ENCODE measurements at regions not wholly inside any gene's neighbourhood (a gene's known extent, or its start where the extent isn't known, plus 50 kb on each side); places are given as distances from the start of the nearest gene placed in this dataset.
A peak's percentile ranks its signal among the peaks of the same experiment; 100 is the strongest.

DNA sequence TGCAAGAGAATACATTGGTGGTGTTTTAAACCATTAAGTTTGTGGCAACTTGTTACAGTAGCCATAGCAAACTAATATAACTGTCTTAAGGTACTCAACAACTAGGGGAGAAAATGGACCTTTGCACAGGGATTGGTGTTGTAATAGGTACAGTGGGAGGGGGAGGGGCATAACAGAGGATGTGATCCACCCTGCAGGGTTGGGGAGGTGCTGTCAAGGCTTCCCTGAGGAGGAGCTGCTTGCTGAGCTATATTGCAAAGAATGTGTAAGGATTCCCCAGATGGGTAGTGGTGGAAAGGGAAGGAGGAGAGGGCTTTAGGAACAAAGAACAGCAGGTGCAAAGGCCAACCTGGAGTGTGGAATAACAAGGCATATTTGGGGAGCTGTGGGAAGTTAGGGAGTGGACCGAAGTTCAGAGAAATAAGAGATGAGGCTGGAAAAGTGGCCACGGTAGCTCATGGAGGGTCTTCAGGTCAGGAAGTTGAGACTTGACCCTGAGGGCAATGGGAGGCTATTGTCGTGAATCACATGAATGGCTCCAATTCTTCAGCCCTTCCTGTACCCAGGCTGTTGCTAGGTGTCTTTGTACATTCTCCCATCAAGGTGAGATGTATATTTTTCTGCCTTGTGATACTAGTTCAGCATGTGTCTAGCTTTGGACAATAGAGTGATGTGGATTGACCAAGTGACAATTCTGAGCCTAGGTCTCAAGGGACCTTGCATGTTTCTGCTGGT is 168.6 kb upstream of the CSF3R start:
- no peak overlapping the region for H3K4me3 ChIP-seq (ENCODE audit: low read length)
- TF ChIP-seq, protein P1, sequence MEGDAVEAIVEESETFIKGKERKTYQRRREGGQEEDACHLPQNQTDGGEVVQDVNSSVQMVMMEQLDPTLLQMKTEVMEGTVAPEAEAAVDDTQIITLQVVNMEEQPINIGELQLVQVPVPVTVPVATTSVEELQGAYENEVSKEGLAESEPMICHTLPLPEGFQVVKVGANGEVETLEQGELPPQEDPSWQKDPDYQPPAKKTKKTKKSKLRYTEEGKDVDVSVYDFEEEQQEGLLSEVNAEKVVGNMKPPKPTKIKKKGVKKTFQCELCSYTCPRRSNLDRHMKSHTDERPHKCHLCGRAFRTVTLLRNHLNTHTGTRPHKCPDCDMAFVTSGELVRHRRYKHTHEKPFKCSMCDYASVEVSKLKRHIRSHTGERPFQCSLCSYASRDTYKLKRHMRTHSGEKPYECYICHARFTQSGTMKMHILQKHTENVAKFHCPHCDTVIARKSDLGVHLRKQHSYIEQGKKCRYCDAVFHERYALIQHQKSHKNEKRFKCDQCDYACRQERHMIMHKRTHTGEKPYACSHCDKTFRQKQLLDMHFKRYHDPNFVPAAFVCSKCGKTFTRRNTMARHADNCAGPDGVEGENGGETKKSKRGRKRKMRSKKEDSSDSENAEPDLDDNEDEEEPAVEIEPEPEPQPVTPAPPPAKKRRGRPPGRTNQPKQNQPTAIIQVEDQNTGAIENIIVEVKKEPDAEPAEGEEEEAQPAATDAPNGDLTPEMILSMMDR (conservative IDR thresholded peaks at IDR 0.05; ENCODE audit: low read depth, low read length): no peak
- no peak for DNase-seq (ENCODE audit: low read depth)

DNA sequence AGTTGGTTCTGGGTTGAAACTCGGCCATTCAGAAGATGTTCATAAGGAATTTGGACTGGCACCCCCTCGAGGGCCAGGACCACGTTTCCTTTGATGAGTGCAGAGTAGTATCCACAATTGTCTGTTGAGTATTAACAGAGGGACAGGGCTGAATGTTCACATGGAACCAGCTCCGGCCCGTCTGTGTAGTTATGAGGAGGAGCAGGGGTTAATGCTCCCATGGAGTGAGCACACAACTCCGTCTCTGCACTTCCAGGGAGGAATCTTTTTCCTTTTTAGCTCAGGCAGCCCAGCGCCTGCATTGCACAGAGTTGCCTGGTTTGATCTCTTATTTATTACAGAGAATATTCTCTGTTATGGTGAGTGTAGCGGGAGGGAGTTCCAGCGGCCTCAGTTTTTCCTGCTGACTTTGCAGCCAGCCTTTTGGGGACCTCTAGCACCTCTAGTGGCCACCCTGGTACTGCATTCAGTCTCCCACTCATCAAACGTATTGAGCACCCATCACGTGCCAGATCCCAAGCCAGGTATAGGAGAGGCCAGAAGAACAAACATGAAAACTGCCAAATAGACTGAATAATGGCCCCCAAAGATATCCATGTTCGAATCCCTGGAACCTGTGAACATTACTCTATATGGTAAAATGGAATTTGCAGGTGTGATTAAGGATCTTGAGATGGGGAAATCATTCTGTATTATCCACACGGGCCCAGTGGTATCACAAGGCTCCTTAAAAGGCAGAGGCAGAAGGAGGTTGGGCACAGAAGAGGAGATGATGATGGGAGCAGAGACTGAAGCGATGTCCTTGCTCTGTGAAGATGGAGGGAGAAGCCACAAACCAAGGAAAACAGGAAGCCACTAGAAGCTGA is 167.7 kb upstream of the CSF3R start:
- no peak overlapping the region for H3K4me3 ChIP-seq (ENCODE audit: low read length)
- peak; percentile 6 for DNase-seq (ENCODE audit: low read depth)
- TF ChIP-seq, protein P1 (conservative IDR thresholded peaks at IDR 0.05; ENCODE audit: low read depth, low read length): peak; percentile 97

DNA sequence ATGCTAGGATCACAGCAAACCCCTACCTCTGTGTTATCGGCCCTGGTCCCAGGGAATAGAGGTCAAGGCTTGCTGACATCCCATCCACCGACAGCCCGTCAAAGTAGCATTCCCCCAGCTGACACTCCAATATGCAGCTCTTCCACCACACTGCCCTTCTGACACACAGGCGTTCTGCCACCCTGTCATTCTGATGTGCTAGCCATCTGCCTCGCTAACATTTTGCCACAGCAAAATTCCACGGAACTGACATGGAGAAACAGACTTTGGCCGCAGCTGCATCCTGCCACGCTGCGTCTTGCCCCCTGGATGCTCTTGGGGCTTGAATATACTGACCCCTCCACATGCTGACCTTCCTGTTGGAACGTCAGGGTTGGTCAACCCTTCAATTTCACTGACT is 163.2 kb upstream of the CSF3R start:
- no peak for DNase-seq (ENCODE audit: low read depth)
- H3K4me3 ChIP-seq (ENCODE audit: low read length): no peak overlapping the region
- TF ChIP-seq, protein P1 (conservative IDR thresholded peaks at IDR 0.05; ENCODE audit: low read depth, low read length): no peak

DNA sequence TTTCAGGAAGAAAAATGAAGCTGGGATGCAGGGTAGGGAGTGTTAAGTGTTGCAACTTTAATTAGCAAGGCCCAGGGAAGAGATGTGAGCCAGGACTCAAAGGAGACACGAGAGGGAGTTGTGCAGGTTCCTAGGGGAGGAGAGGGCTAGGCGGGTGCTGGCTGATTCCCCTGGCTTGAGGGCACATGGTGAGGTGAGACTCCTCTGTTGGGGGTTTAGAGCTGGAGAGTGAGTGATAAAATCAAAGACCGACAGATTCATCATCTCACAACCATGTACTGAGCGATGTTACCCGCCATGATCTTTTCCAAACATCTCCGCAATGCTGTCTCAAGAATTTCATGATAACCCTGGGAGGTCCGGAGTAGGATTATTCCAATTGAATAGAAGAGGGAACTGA is 161.8 kb upstream of the CSF3R start:
- H3K4me3 ChIP-seq (ENCODE audit: low read length): no peak overlapping the region
- TF ChIP-seq, protein P1 (conservative IDR thresholded peaks at IDR 0.05; ENCODE audit: low read depth, low read length): no peak
- no peak for DNase-seq (ENCODE audit: low read depth)

DNA sequence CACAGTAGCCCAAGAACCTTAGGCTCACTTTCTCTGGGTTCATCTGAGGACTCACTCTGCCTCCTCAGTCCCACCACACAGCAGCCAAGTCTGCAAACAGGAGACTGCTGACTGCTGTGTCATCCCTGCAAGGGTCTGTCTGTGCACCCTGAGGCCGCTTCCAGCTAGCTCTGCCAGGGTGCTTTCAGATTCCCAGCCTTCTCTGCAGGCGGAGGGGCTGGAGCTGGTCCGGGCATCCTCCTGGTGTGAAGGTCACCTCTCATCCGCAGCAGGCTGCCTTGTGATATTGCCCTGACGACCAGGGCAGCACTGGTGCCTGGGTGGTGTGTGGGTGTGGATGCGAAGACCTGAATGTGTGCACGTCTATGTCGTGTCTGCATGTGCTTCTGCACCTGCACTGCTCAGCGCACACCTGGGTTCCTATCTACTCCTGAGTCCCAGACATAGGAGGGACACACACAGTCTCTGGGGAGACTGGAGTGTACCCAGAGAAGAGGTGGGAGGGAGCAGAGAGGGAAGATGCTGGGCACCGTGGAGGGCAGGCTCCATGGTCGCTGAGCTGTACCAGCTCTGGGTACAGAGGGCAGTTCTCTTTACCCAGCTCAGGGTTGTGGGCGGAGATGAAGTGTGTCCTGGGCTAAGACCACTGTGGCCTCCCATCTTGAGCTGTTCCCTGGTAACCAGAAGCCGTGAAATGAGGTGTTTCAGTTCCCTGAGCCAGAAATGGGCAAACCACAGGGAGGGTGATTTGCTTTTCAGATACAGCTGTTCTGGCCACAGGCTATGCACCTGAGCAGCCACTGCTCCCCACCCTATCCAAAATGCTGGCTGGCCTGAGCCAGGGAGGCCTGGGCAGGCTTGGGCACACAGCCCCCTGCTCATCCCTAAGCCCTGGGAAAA is 160.9 kb upstream of the CSF3R start:
- H3K4me3 ChIP-seq (ENCODE audit: low read length): no peak overlapping the region
- TF ChIP-seq, protein P1 (conservative IDR thresholded peaks at IDR 0.05; ENCODE audit: low read depth, low read length): no peak
- DNase-seq (ENCODE audit: low read depth): no peak

DNA sequence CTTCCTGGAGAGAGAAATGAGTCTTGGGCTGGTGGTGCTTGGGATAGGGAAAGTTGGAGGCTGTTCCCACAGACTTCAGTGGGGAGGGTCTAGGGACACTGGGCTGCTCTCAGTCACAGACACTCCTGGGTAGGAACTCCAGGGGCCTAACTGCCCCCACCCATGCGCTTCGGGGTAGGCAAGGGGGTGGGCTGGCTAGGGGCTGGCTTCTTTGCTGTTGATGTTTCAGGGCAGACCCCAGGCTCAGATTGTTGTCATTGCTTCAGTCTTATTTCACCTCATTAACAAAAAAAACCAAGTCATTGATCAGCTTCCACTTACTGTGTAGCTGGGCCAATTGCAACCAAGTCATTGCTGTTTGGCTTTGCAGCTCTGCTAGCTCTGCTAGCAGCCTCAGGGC is 160.1 kb upstream of the CSF3R start:
- TF ChIP-seq, protein P1 (conservative IDR thresholded peaks at IDR 0.05; ENCODE audit: low read depth, low read length): no peak
- DNase-seq (ENCODE audit: low read depth): no peak
- no peak overlapping the region for H3K4me3 ChIP-seq (ENCODE audit: low read length)

Measured in retinal pigment epithelial cell (primary cell).